ENCODE measurements at regions not wholly inside any gene's neighbourhood (a gene's known extent, or its start where the extent isn't known, plus 50 kb on each side); places are given as distances from the start of the nearest gene placed in this dataset.

DNA sequence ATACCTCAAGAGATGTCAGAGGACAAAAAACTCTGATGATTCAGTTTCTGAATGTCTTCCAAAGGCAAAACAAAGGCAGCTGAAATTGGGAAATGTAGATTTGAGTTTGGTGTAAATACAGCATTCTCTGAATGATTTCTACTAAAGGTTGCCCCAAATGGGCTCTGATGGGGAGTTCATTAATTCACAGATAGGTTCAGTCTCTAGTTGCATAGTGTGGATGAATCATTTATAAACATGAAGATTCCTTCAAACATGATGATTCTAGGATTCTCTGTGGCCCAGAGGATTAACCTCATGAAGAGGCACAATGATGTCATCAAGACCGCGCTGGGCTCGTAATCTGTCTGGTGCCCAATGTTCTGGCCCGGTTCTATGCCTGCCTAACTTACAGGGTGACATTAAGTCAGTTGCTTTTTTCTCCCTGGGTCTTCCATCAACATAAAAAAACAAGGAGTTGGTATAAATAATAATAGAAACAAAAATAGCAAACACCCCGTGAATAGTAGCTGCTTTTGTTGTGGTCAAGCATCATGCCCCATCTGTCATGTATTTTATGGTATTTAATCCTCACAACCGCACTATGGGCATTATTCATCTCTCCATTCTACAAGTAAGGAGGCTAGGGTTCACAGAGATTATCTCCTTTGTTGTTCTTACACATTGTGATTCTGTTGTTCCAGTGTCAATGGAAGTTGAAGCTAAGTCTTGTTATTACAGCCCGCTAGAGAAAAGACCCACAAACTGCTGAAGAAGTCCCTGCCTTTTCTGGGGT lies 509.6 kb upstream of the USP24 start:
- DNase-seq = no peak

DNA sequence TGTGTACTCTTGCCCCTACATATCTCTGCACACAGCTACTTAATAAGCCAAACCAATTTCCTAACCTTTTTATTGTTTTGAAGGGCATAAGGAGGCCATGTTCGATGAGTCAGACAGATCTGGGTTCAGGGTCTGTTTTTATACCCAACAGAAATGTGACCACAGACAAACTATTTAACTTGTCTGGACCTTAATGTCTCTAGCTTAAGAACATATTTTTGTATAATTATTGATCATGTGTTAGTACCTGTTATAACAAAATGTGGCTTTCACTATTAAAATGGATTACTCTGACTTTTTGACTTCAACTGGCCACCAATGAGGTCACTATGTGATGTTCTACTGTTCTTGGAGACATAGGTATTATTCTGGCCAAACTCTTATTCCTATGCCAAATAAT lies 507.8 kb upstream of the USP24 start:
- no peak for DNase-seq

GRCh38 chr1:55720261-55720660 lies 505.1 kb upstream of the USP24 start:
- no peak for DNase-seq

GRCh38 chr1:55718758-55719671 lies 503.9 kb upstream of the USP24 start:
- DNase-seq = no peak

GRCh38 chr1:55717111-55717510 lies 501.9 kb upstream of the USP24 start:
- DNase-seq = no peak

GRCh38 chr1:55716610-55717009 lies 501.4 kb upstream of the USP24 start:
- DNase-seq = no peak

DNA sequence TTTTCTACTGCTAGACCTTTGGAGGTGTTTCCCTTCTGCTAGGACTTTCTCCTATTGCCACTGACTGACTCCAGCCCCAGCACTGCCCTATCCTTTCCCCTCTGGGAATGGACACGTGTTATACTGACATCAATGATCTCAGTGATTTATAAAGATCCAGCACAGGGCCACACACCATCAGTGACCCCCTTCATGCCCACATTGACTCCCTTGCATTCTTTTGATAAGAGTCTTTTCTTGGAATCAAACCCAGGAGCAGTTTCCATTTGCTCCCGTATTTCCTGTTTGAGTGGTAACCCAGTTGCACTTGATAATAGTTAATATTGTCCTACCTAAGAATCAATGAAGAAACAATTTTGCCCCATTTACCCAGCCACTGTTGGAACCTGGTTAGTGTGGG lies 501.0 kb upstream of the USP24 start:
- no peak for DNase-seq

GRCh38 chr1:55714230-55714629 lies 499.1 kb upstream of the USP24 start:
- DNase-seq = no peak

- DNase-seq = no peak
Observed at GRCh38 chr1:55713516-55713915, 498.4 kb upstream of the USP24 start.

DNA sequence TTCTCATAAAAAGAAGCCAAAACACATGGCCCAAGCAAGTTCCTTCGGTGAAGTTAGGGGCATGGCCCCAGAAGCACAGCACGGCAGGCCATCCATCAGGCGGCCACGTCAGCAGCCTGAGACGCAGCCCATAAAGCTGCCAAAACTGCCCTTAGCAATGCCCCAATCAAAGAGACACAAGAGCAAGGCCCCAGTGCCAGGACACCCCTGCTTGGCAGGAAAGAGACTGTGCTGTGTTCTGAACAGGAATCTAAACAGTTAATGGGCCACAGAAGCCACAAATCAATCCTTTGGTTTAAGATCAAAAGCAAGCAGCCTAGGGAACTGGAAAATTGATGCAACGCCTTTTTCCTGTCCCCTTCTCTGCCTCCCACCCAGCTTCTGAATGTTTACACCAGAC lies 497.0 kb upstream of the USP24 start:
- DNase-seq = no peak

DNA sequence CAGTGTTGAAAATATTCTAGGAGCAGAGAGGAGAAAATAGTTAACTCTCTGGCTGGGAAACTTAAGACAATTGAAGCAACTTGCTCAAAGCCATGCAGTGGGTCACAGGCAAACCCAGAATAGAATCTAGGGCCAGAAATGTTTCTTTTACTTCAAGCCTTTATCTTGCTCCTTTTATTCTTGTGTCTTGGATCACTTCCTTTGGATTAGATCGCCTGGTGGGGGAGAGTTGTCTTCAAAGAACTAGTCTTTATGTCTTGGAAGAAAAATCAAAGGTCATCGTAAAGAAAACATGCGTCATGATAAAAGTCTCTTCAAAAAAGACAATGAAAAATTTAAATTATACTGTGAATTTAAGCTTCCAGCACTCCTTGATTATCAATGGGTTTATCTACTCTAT lies 493.6 kb upstream of the USP24 start:
- DNase-seq = no peak

- no peak for DNase-seq
Observed at GRCh38 chr1:55707846-55708245, 492.7 kb upstream of the USP24 start.

DNA sequence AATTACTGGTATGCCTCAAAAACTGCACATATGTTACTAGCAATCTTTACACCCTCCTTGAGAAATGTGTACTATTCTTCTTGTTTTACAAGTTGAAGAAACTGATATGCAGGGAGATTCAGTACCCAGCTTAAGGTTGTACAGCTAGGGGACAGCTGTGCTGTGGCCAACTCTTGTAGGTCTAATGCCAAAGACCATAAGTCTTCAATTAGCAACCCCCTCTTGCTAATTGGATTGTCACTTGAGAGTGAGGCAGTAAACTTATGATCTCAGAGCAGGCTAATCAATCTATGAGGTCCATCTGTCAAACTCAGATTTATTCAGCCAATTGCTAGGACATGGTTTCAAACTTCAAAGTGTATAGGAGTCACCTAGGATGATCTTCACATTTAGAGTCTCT lies 492.0 kb upstream of the USP24 start:
- no peak for DNase-seq

GRCh38 chr1:55706397-55706796 lies 491.2 kb upstream of the USP24 start:
- DNase-seq = no peak

GRCh38 chr1:55703726-55704363 lies 488.7 kb upstream of the USP24 start:
- no peak for DNase-seq

DNA sequence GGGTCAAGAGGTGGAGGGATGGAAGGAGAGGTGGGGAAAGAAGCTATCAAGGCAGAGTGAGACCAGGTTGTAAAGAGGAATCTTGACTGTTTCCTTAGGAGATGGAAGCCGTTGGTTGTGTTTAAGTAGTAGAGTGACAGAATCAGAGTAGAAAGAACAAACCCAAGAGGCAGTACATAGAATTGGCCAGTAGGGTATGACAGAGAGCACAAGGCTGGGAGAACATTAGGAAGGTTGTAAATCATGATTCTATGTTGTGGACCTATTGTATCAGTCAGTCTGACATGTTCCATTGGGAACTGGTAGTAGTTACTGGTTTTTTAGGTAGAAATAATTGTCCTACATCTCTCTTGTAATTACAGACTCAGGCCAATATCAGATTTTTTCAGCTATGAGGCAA lies 486.9 kb upstream of the USP24 start:
- DNase-seq = no peak

GRCh38 chr1:55700359-55701130 lies 485.4 kb upstream of the USP24 start:
- no peak for DNase-seq

- DNase-seq = no peak
Observed at GRCh38 chr1:55699228-55699627, 484.1 kb upstream of the USP24 start.

- no peak for DNase-seq
Observed at GRCh38 chr1:55697997-55698535, 482.9 kb upstream of the USP24 start.

DNA sequence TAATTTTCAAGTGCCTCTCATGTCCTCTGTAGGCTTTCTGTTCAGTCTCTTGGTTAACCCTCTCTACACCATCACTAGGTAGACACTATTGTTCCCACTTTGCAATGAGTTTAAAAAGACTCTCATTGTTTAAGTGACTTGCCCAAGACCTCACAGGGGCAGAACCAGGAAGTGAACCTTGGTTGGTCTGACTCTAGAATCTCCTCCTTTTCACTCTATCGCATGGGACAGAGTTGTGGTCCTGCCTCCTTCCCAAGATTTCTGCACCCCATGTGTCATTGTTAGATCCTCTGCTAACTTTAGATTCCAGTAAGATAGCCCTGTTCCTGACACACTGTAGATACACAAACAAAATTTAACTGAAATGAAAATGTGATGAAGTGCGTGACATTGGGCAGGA lies 481.7 kb upstream of the USP24 start:
- DNase-seq = no peak

GRCh38 chr1:55696181-55696754 lies 481.1 kb upstream of the USP24 start:
- DNase-seq = no peak

- no peak for DNase-seq
Observed at GRCh38 chr1:55695552-55695951, 480.4 kb upstream of the USP24 start.

All from NCI-H2081 (cell line).